HCT116 (cell line): ENCODE measurements at regions not wholly inside any gene's neighbourhood (a gene's known extent, or its start where the extent isn't known, plus 50 kb on each side); places are given as distances from the start of the nearest gene placed in this dataset.

ENCODE experiments used
- ATAC-seq: fragments of 200-7000 bp; cut with Tn5 transposase; 2 replicates; pipeline ENCODE4 v1.9.1; 2020; ENCODE audit warnings: mild to moderate bottlenecking, moderate library complexity
- BruUV-seq: library from RNA; stranded (reverse); fragments of 400-500 nt; replicated peaks from 2 replicates; lab custom pipeline; 2021; lab: Mats Ljungman, UMichigan
- CTCF ChIA-PET: fragments of 300-600 bp; sonication (Branson Sonifier 250); formaldehyde crosslinking; loops from one replicate; lab custom pipeline; 2021; ENCODE audit warnings: antibody characterized with exemption; lab: Charles Lee
- POLR2A ChIA-PET: fragments of 300-600, 350-600 bp; sonication (Branson Sonifier 250); formaldehyde crosslinking; loops from one replicate; lab custom pipeline; 2021; ENCODE audit warnings: antibody characterized with exemption; lab: Charles Lee
- RAD21 ChIA-PET, 2 experiments: fragments of 300-600 bp; sonication (Branson Sonifier 250); formaldehyde crosslinking; loops; one replicate each; lab custom pipeline; 2023; ENCODE audit warnings: low total read pairs in 2 of 2; ENCODE audit not compliant: uncharacterized antibody in 2 of 2, unreplicated experiment in 2 of 2, low non-redundant PET in 1 of 2; lab: Charles Lee
- DNase-seq: peaks from one replicate; pipeline ENCODE4 v3.0.0-alpha.2; 2010; ENCODE audit warnings: low read depth, low spot score
- H2AFZ ChIP-seq: fragments of 200-600 bp; shearing (Covaris generic), sonication (generic); 2 replicates; pipeline ENCODE4 v1.6.1; 2017; ENCODE audit warnings: low read depth, mixed run types, mixed read lengths, antibody characterized with exemption, low read length; ENCODE audit not compliant: poor library complexity, severe bottlenecking
- H3K27ac ChIP-seq: 2 replicates; pipeline ENCODE4 v1.5.1; 2012; ENCODE audit warnings: low read depth, low read length
- H3K27me3 ChIP-seq: fragments of 200-600 bp; sonication (generic); 2 replicates; pipeline ENCODE4 v1.6.1; 2016; ENCODE audit warnings: mixed run types, low read length, mixed read lengths; ENCODE audit not compliant: insufficient read depth
- H3K36me3 ChIP-seq, 2 experiments: fragments of 200-500 bp in 1 of 2; fragments of 200-600 bp in 1 of 2; sonication (Bioruptor generic) in 1 of 2; sonication (generic) in 1 of 2; 2 replicates each; pipeline versions ENCODE4 v1.5.1 to v1.6.1; 2014 to 2016; ENCODE audit warnings: low read length in 2 of 2, inconsistent platforms in 1 of 2, mixed read lengths in 1 of 2, mixed run types in 1 of 2; ENCODE audit not compliant: insufficient read depth in 2 of 2, control insufficient read depth in 1 of 2
- H3K4me1 ChIP-seq, 2 experiments: fragments of 200-600 bp in 1 of 2; sonication (generic) in 1 of 2; 2 replicates each; pipeline versions ENCODE4 v1.5.1 to v1.6.1; 2012 to 2017; ENCODE audit warnings: low read length in 2 of 2, inconsistent platforms in 1 of 2, mild to moderate bottlenecking in 1 of 2, mixed read lengths in 1 of 2, mixed run types in 1 of 2, moderate library complexity in 1 of 2; ENCODE audit not compliant: insufficient read depth in 2 of 2, control insufficient read depth in 1 of 2
- H3K4me2 ChIP-seq: fragments of 200-600 bp; sonication (generic); 2 replicates; pipeline ENCODE4 v1.6.1; 2017; ENCODE audit warnings: mixed run types, low read length, mixed read lengths
- H3K4me3 ChIP-seq, 2 experiments: fragments of 200-600 bp in 1 of 2; sonication (generic) in 1 of 2; replicated peaks in 1 of 2; 2 replicates each; pipeline ENCODE4 v1.5.1; 2011 to 2016; ENCODE audit warnings: low read length in 2 of 2, control low read depth in 1 of 2, low read depth in 1 of 2, mild to moderate bottlenecking in 1 of 2, mixed read lengths in 1 of 2, mixed run types in 1 of 2
- H3K79me2 ChIP-seq: fragments of 200-600 bp; sonication (generic); 2 replicates; pipeline ENCODE4 v1.6.1; 2017; ENCODE audit warnings: mild to moderate bottlenecking, mixed run types, low read length, moderate library complexity, mixed read lengths; ENCODE audit not compliant: insufficient read depth
- H3K9ac ChIP-seq: fragments of 200-600 bp; sonication (generic); 2 replicates; pipeline ENCODE4 v1.6.1; 2016; ENCODE audit warnings: low read length, mixed read lengths
- H3K9me2 ChIP-seq: fragments of 200-600 bp; sonication (generic), shearing (Covaris generic); 2 replicates; pipeline ENCODE4 v1.6.1; 2017; ENCODE audit warnings: mixed run types, mild to moderate bottlenecking, moderate library complexity; ENCODE audit not compliant: insufficient read depth
- H3K9me3 ChIP-seq, 2 experiments: fragments of 200-500 bp in 1 of 2; fragments of 200-600 bp in 1 of 2; sonication (Bioruptor generic) in 1 of 2; sonication (generic) in 1 of 2; 2 replicates each; pipeline ENCODE4 v1.6.1; 2014 to 2017; ENCODE audit warnings: low read length in 2 of 2, mixed read lengths in 2 of 2, inconsistent platforms in 1 of 2, low read depth in 1 of 2, mild to moderate bottlenecking in 1 of 2, mixed run types in 1 of 2, moderate library complexity in 1 of 2; ENCODE audit not compliant: control insufficient read depth in 1 of 2, insufficient read depth in 1 of 2
- H4K20me1 ChIP-seq: fragments of 200-600 bp; sonication (generic), shearing (Covaris generic); 2 replicates; pipeline ENCODE4 v1.6.1; 2017; ENCODE audit warnings: mixed run types, mild to moderate bottlenecking, moderate library complexity; ENCODE audit not compliant: insufficient read depth
- TCF7L2 ChIP-seq: IDR thresholded peaks from 2 replicates; pipeline ENCODE4 v1.7.0; 2011; ENCODE audit warnings: borderline replicate concordance, inconsistent platforms; ENCODE audit not compliant: insufficient read depth, insufficient read length; ENCODE audit errors: extremely low read depth
- intact Hi-C: fragments of 100-400 bp; cut with micrococcal nuclease; formaldehyde crosslinking; loops from 2 replicates; pipeline ENCODE4 v1.10.0; 2022
- TF ChIP-seq, protein P1 (sequence below), 3 experiments: fragments of 200-600 bp in 1 of 3; sonication (generic) in 1 of 3; IDR thresholded peaks in 2 of 3; conservative IDR thresholded peaks in 1 of 3; 2 replicates each; pipeline ENCODE4 v1.5.1; 2012 to 2017; ENCODE audit warnings: low read depth in 2 of 3, low read length in 2 of 3, antibody characterized with exemption in 1 of 3, borderline replicate concordance in 1 of 3, control low read depth in 1 of 3, mild to moderate bottlenecking in 1 of 3, mixed read lengths in 1 of 3, mixed run types in 1 of 3, moderate library complexity in 1 of 3; ENCODE audit not compliant: insufficient read depth in 1 of 3
- TF ChIP-seq, protein P2 (sequence below): IDR thresholded peaks from 2 replicates; pipeline ENCODE4 v1.6.1; 2012

DNA sequence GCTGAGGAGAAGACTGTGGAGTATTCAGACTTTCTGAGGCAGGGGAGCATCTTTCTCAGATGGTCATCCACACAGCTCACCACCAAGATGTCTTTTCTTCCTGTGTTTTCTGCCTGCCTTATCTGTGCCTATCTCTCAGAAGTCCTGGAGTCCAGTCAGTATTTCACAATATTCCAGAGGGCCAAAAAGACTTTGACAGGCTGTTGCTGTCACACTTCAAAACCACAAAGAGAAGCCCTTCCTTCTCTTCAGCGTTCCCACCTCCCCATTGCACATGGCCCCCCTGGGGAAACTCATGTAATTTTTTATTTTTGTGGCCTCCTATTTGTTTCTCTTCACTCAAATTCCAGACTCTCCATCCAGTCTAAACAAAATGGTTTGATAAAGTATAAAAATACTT lies 585.2 kb downstream of the EPHA3 start:
- no peak overlapping the region for H3K27ac ChIP-seq
- H3K79me2 ChIP-seq, result no peaks in the 10 kb centered on the region
- no peaks in the 10 kb centered on the region for H4K20me1 ChIP-seq
- no peaks in the 10 kb centered on the region for H3K9me2 ChIP-seq
- ATAC-seq (no peak), DNase-seq (no peak)
- peaks cover 12 to 22% of the 10 kb centered on the region in 2 experiments; a peak in 3 of 4 replicates for H3K9me3 ChIP-seq
- no TSS peak for BruUV-seq
- H3K9ac ChIP-seq, result no peak overlapping the region
- no peak overlapping the region for H3K4me3 ChIP-seq
- intact Hi-C loops, result no loop called here
- no peaks in the 10 kb centered on the region for H3K4me1 ChIP-seq
- POLR2A ChIA-PET, result no interaction called here
- no peak overlapping the region for H3K4me2 ChIP-seq
- H2AFZ ChIP-seq, result no peak overlapping the region
- no peaks in the 10 kb centered on the region for H3K36me3 ChIP-seq
- TF ChIP-seq, protein P1, sequence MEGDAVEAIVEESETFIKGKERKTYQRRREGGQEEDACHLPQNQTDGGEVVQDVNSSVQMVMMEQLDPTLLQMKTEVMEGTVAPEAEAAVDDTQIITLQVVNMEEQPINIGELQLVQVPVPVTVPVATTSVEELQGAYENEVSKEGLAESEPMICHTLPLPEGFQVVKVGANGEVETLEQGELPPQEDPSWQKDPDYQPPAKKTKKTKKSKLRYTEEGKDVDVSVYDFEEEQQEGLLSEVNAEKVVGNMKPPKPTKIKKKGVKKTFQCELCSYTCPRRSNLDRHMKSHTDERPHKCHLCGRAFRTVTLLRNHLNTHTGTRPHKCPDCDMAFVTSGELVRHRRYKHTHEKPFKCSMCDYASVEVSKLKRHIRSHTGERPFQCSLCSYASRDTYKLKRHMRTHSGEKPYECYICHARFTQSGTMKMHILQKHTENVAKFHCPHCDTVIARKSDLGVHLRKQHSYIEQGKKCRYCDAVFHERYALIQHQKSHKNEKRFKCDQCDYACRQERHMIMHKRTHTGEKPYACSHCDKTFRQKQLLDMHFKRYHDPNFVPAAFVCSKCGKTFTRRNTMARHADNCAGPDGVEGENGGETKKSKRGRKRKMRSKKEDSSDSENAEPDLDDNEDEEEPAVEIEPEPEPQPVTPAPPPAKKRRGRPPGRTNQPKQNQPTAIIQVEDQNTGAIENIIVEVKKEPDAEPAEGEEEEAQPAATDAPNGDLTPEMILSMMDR (IDR thresholded peaks at IDR 0.05 in 2 of 3, conservative IDR thresholded peaks at IDR 0.05 in 1 of 3; ENCODE audit: borderline replicate concordance in 1 of 3, insufficient read depth in 1 of 3, low read depth in 2 of 3, low read length in 2 of 3), result no peak
- H3K27me3 ChIP-seq, result no peaks in the 10 kb centered on the region
- CTCF ChIA-PET, result no interaction called here
- RAD21 ChIA-PET, result no interaction called here

DNA sequence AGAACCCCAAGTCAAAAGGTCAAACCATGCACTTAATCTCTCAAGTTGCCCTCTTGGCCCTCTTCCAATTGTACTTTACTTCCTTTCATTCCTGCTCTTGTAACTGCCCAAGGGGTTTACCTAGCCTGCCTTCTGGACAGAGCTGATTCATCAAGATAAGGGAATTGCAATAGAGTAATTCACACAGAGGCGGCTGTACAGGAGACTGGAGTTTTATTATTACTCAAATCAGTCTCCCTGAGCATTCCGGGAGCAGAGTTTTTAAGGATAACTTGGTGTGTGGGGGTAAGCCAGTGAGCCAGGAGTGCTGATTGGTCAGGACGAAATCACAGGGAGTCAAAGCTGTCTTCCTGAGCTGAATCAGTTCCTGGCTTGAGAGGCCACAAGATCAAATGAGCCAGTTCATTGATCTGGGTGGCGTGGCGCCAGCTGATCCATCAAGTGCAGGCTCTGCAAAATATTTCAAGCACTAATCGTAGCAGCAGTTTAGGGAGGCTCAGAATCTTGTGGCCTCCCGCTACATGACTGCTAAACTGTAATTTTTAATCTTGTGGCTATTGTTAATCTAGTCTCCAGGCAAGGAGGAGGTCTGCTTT lies 590.0 kb downstream of the EPHA3 start:
- Histone ChIP-seq H3K4me3 (no peak overlapping the region), H3K9me2 (no peaks in the 10 kb centered on the region), H2AFZ (no peak overlapping the region), H3K79me2 (no peaks in the 10 kb centered on the region), H3K27ac (no peak overlapping the region), H3K27me3 (no peaks in the 10 kb centered on the region), H3K36me3 (no peaks in the 10 kb centered on the region), H3K9me3 (peaks cover 17 to 30% of the 10 kb centered on the region in 2 experiments; a peak in 2 of 4 replicates), H3K9ac (no peak overlapping the region), H3K4me1 (no peaks in the 10 kb centered on the region), H4K20me1 (no peaks in the 10 kb centered on the region), H3K4me2 (no peak overlapping the region)
- intact Hi-C loops, result no loop called here
- POLR2A ChIA-PET, result no interaction called here
- no peak for DNase-seq
- CTCF ChIA-PET, result no interaction called here
- no TSS peak for BruUV-seq
- ATAC-seq, result no peak
- TF ChIP-seq, protein P2, sequence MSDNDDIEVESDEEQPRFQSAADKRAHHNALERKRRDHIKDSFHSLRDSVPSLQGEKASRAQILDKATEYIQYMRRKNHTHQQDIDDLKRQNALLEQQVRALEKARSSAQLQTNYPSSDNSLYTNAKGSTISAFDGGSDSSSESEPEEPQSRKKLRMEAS, result no peak
- peak; percentile 36 for TF ChIP-seq TCF7L2
- RAD21 ChIA-PET, result no interaction called here
